ENCODE measurements at regions not wholly inside any gene's neighbourhood (a gene's known extent, or its start where the extent isn't known, plus 50 kb on each side); places are given as distances from the start of the nearest gene placed in this dataset.

DNA sequence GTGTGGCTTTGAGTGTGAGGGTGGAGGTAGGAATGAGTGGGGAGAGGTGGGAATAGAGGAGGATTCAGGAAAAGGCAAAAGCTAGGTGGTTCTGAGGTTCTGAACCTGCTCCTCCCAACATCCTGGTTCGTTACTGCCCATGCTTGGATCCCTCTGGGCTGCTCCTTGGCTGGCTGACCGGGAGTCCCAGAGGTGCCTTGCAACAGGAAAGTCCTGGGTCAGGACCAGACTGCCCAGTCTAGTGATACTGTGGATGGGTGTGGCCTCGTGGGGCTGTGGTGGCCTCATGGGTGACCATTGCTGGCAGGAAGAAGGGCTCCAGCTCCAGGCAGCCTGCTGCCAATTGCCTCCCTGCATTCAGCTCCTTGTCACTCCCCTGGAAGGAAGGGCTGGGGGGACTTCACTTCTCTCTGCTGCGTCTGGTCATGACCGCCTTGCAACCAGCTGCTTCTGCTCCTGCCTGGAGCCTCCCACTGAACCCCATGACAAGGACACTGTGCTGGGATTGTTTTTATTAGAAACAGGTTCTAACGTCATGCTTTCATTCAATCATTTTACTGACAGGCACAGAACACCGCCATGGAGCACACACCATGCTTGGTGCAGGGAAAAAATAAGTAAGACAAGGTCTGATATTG, 61.5 kb upstream of the UBL3 start:
- Histone ChIP-seq H3K27ac (ENCODE audit: low read depth in 1 of 2, low read length in 2 of 2) (no peak overlapping the region), H3K27me3 (ENCODE audit: control insufficient read depth in 4 of 4, insufficient read depth in 4 of 4, low read length in 3 of 4) (no peaks in the 10 kb centered on the region), H3K9ac (ENCODE audit: low read depth in 1 of 2, low read length in 2 of 2) (no peak overlapping the region), H3K36me3 (ENCODE audit: control insufficient read depth in 4 of 4, insufficient read depth in 3 of 4, low read depth in 1 of 4, low read length in 3 of 4) (no peaks in the 10 kb centered on the region), H3K9me3 (ENCODE audit: control insufficient read depth in 4 of 4, low read length in 3 of 4) (no peaks in the 10 kb centered on the region), H3K4me3 (ENCODE audit: low read depth in 1 of 3, low read length in 3 of 3) (no peak overlapping the region), H3K4me1 (ENCODE audit: control insufficient read depth in 4 of 4, insufficient read depth in 4 of 4, low read length in 3 of 4) (no peaks in the 10 kb centered on the region)
- no peak for DNase-seq (ENCODE audit: low spot score)
- TF ChIP-seq SP1 (IDR thresholded peaks at IDR 0.05) (no peak), FOXA2 (IDR thresholded peaks at IDR 0.05) (no peak), YY1 (IDR thresholded peaks at IDR 0.05) (no peak), RAD21 (IDR thresholded peaks at IDR 0.05) (no peak), HNF4A (conservative IDR thresholded peaks at IDR 0.05) (no peak), HNF4G (IDR thresholded peaks at IDR 0.05) (no peak), GABPA (IDR thresholded peaks at IDR 0.05 in 1 of 2, conservative IDR thresholded peaks at IDR 0.05 in 1 of 2) (no peak), JUND (IDR thresholded peaks at IDR 0.05) (no peak), NR2F2 (IDR thresholded peaks at IDR 0.05) (no peak), FOXA1 (IDR thresholded peaks at IDR 0.05) (no peak), RXRA (IDR thresholded peaks at IDR 0.05) (no peak), EGR1 (IDR thresholded peaks at IDR 0.05; ENCODE audit: low read depth in 2 of 2) (no peak)
- TF ChIP-seq, protein P1, sequence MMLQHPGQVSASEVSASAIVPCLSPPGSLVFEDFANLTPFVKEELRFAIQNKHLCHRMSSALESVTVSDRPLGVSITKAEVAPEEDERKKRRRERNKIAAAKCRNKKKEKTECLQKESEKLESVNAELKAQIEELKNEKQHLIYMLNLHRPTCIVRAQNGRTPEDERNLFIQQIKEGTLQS (IDR thresholded peaks at IDR 0.05), result no peak
- TF ChIP-seq, protein P2, sequence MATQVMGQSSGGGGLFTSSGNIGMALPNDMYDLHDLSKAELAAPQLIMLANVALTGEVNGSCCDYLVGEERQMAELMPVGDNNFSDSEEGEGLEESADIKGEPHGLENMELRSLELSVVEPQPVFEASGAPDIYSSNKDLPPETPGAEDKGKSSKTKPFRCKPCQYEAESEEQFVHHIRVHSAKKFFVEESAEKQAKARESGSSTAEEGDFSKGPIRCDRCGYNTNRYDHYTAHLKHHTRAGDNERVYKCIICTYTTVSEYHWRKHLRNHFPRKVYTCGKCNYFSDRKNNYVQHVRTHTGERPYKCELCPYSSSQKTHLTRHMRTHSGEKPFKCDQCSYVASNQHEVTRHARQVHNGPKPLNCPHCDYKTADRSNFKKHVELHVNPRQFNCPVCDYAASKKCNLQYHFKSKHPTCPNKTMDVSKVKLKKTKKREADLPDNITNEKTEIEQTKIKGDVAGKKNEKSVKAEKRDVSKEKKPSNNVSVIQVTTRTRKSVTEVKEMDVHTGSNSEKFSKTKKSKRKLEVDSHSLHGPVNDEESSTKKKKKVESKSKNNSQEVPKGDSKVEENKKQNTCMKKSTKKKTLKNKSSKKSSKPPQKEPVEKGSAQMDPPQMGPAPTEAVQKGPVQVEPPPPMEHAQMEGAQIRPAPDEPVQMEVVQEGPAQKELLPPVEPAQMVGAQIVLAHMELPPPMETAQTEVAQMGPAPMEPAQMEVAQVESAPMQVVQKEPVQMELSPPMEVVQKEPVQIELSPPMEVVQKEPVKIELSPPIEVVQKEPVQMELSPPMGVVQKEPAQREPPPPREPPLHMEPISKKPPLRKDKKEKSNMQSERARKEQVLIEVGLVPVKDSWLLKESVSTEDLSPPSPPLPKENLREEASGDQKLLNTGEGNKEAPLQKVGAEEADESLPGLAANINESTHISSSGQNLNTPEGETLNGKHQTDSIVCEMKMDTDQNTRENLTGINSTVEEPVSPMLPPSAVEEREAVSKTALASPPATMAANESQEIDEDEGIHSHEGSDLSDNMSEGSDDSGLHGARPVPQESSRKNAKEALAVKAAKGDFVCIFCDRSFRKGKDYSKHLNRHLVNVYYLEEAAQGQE (IDR thresholded peaks at IDR 0.05), result no peak
- TF ChIP-seq, protein P3, sequence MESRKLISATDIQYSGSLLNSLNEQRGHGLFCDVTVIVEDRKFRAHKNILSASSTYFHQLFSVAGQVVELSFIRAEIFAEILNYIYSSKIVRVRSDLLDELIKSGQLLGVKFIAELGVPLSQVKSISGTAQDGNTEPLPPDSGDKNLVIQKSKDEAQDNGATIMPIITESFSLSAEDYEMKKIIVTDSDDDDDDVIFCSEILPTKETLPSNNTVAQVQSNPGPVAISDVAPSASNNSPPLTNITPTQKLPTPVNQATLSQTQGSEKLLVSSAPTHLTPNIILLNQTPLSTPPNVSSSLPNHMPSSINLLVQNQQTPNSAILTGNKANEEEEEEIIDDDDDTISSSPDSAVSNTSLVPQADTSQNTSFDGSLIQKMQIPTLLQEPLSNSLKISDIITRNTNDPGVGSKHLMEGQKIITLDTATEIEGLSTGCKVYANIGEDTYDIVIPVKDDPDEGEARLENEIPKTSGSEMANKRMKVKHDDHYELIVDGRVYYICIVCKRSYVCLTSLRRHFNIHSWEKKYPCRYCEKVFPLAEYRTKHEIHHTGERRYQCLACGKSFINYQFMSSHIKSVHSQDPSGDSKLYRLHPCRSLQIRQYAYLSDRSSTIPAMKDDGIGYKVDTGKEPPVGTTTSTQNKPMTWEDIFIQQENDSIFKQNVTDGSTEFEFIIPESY (IDR thresholded peaks at IDR 0.05), result no peak
- 85% methylated on average over 7 of the region's 7 CpGs for WGBS

DNA sequence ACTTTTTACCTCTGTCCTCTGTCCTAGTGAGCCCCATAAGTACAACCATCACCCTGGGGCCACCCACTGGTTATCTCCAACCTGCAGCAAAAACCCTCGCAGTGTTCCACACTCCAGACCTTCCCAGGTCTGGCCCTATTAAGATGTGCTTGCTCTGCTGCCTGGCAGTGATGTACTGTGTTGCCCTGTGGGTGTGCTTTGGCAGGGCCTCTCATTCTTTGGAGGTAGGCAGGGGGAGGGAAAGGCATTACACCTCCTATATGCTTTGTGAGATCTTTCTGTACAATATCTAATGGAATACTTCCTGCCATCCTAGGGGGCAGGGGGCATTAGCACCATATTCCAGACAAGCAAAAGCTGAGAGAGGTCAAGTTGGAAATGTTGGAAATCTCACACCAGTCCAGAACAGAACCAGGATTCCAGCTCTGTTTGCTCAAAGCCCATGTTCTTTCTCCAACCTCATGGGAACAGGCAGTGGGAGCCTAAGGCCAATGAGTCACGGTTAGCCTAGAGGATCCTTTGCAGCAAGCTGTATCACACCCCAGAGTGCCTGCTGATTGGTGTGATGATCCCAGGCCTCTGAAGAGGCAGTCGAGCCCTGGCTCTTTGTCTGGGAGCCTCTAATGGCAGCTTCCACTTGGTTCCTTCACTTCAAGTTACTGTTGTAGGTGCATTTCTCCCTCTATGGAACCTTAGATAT, 59.7 kb upstream of the UBL3 start:
- WGBS, result 91% methylated on average over 3 of the region's 3 CpGs

More for the DNA sequence above, 59.7 kb upstream of the UBL3 start:
- Histone ChIP-seq H3K4me3 (ENCODE audit: low read depth in 1 of 3, low read length in 3 of 3) (no peak overlapping the region), H3K4me1 (ENCODE audit: control insufficient read depth in 4 of 4, insufficient read depth in 4 of 4, low read length in 3 of 4) (peaks cover 0 to 4% (median 2%) of the 10 kb centered on the region in 4 donors), H3K27me3 (ENCODE audit: control insufficient read depth in 4 of 4, insufficient read depth in 4 of 4, low read length in 3 of 4) (no peaks in the 10 kb centered on the region), H3K9ac (ENCODE audit: low read depth in 1 of 2, low read length in 2 of 2) (no peak overlapping the region), H3K9me3 (ENCODE audit: control insufficient read depth in 4 of 4, low read length in 3 of 4) (no peaks in the 10 kb centered on the region), H3K27ac (ENCODE audit: low read depth in 1 of 2, low read length in 2 of 2) (no peak overlapping the region), H3K36me3 (ENCODE audit: control insufficient read depth in 4 of 4, insufficient read depth in 3 of 4, low read depth in 1 of 4, low read length in 3 of 4) (no peaks in the 10 kb centered on the region)
- TF ChIP-seq EGR1 (IDR thresholded peaks at IDR 0.05; ENCODE audit: low read depth in 2 of 2) (no peak), FOXA2 (IDR thresholded peaks at IDR 0.05) (no peak), RAD21 (IDR thresholded peaks at IDR 0.05) (no peak), HNF4A (conservative IDR thresholded peaks at IDR 0.05) (no peak), GABPA (IDR thresholded peaks at IDR 0.05 in 1 of 2, conservative IDR thresholded peaks at IDR 0.05 in 1 of 2) (no peak), FOXA1 (IDR thresholded peaks at IDR 0.05) (no peak), HNF4G (IDR thresholded peaks at IDR 0.05) (no peak), JUND (IDR thresholded peaks at IDR 0.05) (no peak), SP1 (IDR thresholded peaks at IDR 0.05) (no peak)
- TF ChIP-seq, protein P1 (IDR thresholded peaks at IDR 0.05), result no peak
- TF ChIP-seq, protein P2 (IDR thresholded peaks at IDR 0.05), result no peak
- TF ChIP-seq, protein P4, sequence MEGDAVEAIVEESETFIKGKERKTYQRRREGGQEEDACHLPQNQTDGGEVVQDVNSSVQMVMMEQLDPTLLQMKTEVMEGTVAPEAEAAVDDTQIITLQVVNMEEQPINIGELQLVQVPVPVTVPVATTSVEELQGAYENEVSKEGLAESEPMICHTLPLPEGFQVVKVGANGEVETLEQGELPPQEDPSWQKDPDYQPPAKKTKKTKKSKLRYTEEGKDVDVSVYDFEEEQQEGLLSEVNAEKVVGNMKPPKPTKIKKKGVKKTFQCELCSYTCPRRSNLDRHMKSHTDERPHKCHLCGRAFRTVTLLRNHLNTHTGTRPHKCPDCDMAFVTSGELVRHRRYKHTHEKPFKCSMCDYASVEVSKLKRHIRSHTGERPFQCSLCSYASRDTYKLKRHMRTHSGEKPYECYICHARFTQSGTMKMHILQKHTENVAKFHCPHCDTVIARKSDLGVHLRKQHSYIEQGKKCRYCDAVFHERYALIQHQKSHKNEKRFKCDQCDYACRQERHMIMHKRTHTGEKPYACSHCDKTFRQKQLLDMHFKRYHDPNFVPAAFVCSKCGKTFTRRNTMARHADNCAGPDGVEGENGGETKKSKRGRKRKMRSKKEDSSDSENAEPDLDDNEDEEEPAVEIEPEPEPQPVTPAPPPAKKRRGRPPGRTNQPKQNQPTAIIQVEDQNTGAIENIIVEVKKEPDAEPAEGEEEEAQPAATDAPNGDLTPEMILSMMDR (IDR thresholded peaks at IDR 0.05; ENCODE audit: low read depth, low read length, missing input control), result no peak
- DNase-seq (ENCODE audit: low spot score), result no peak

Data from liver (tissue), 8 donors.